ENCODE measurements at regions not wholly inside any gene's neighbourhood (a gene's known extent, or its start where the extent isn't known, plus 50 kb on each side); places are given as distances from the start of the nearest gene placed in this dataset.
"Not testable (repeated sequence)": the region's sequence is repeated elsewhere in the genome, so short reads cannot be mapped to it uniquely, and the experiment has no call there.

DNA sequence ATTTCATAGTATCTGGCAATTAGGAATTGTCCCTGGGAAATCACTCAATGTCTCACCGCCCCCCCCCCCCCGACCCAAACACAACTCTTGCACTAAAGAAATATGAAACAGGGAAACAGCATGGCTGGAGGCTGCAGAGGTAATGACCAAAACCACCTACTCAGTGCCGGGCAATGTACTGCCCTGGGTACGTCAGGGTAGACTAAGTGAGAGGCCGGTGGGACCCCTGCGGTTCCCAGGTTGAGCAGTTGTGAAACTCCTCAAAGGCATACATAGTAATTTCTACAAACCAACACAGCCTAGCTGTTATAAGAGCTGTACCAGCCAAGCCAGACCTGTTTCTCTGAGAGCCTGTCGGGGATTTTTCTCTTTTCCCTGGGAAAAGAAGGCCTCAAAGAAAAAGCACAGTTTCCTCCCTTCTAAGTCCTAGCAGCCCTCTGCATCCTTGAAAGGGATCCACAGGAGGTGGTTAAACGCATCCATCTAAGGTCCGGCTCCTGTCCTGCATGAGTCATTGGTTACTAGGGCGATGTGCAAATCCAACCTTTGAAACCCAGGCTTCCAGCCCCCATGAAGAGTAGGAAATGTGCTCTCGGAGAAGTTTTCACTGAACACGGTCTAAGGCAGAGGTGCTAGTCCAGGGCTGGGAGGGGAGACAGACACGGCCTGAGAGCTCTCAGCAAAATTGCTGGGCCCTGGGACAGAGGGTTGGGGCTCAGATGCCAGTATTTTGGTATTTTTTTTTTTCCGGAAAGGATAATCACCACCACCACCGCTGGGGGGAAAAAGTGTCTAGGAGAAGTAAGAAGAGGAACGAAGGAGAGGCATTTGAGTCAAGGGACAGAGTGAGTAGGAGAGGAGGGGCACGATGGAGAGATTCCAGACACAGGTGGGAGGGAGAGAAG is 172.8 kb downstream of the ATP6V0E2 start:
- not testable (repeated sequence) for DNase-seq (ENCODE audit: low spot score)

GRCh38 chr7:150047329-150047728 is 173.6 kb downstream of the ATP6V0E2 start:
- not testable (repeated sequence) for DNase-seq (ENCODE audit: low spot score)

GRCh38 chr7:150047772-150048171 is 174.0 kb downstream of the ATP6V0E2 start:
- not testable (repeated sequence) for DNase-seq (ENCODE audit: low spot score)

- not testable (repeated sequence) for DNase-seq (ENCODE audit: low spot score)
Measured at GRCh38 chr7:150048244-150049011, 174.7 kb downstream of the ATP6V0E2 start.

GRCh38 chr7:150049012-150049655 is 175.4 kb downstream of the ATP6V0E2 start:
- not testable (repeated sequence) for DNase-seq (ENCODE audit: low spot score)

DNA sequence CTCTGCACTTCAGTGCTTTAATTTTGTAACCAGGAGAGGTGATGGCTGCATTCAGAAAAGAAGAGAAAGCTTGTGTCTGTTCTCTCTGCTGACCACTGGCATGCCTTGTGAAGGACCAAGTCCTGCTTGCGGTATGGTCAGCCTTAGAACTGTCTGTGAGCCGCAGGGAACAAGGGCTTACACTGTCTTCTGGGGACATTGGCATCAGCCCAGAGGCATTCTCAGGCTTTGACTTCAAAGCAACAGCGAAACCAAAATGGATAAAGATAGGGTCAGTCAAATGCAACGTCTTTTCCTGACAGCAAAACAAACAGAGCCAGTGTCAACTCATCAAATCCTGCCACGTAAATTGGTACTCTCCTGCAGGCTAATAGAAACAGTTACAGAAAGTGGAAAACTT is 179.6 kb downstream of the ATP6V0E2 start:
- DNase-seq (ENCODE audit: low spot score), result not testable (repeated sequence)

DNA sequence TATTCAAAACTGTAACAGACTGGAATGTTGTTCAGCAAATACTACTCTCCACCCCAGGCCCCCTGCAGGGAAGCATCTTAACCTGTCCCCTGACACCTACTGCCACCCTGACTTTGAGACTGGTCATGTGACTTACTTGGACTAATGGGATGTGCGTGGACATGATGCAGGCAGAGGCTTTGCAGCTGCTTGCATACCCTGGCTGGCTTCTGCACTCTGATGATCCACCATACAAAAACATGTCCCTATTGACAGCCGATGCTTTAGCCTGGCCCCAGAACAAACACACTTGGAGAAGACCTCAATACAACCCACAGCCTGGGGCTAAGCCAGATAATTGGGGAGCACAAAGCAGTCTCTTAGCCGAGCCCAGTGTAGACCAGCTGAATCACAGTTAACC is 180.5 kb downstream of the ATP6V0E2 start:
- DNase-seq (ENCODE audit: low spot score), result not testable (repeated sequence)

DNA sequence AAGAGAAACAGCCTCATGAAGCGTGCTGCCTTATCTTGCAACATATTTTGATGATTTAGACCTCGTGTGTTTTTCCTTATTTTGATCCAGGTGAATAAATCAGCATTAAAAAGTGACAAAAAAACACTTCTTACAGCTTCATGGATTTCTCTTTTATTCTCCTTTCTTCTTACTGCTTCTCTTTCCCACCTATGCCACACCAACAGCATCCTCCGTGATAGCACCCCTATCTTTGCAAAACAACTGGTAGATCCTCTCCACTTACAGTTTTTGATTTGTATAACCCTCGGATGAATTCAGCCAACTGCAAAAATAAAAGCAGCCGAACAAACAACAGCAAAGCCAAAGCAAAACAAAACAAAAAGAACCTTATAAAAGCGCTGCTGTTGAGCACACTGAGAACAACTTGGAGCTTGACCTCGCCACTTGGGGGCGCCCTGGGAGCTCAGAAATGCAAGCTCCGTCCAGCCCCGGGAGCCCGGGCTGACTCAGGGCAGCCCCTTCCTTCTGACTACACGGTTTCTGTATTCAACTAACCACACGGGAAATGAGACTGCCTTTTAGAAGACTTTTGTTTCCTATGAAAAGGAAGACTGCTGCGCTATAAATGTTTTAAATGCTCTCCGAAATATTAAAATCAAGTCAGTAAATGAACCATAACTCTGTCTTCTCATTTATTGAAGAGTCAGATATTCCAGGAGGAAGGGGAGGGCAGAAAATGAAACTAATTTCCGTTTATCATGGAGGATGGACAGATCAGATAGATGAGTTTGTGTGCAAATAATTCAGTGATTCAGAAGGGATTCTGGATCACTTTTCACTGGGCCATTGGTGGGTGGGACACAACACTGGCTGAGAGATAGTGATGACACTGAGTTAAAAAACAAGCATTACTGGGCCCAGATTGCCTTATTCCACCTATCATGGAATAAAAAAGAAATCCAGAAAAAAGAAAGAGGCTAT is 186.8 kb downstream of the ATP6V0E2 start:
- DNase-seq (ENCODE audit: low spot score), result not testable (repeated sequence)

DNA sequence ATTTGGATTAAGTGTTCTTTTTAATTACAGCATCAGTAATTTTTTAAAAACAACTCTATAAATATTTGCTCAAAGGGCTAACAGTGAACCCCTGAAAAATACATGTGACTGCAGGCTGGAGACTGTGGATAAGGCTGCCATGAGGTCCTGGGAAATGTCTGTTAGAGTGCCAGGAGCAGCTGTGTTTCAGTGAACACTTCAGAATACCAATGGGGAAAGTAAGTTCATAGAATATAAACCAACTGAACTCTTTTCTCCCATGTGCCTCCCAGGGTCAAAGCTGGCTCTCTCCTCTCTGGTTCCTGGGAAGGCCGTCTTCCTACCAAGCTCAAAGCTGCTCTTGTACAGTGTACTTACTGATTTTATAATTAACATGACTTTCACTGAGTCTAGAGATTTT is 189.4 kb downstream of the ATP6V0E2 start:
- not testable (repeated sequence) for DNase-seq (ENCODE audit: low spot score)

DNA sequence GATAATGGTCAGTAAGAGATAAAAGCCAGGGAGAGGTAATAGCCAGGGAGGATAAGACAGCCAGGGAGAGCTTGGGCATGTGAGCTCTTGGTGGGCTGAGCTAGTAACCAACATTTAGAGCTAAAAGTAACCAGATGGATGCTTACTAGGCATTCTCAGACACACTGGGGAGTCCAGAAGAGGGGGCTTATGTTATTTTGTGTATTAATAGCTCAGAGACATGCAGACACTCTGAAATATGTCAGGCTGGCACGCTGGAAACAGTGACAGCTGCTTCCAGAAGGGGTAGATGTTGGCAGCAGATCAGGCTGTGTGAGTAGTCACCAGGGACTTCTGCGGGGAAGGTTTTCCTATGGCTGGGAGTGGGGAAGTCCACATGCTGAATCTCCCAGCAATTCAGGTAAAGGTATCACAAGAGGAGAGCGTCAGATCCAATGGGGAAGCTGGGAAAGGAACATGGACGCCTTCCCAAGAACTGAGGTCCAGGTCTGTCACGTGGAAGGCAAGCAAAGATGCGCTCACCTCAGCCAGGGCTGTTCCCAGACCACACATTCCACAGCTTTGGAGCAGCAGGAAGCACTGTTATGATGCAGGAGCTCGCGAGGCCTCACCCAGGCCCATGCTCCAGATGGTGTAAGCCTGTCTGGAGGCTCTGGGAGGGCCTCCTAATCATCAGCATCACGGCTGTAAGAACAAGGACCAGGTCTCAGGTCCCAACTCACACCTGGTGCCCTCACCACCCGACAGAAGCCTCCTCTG is 196.0 kb downstream of the ATP6V0E2 start:
- not testable (repeated sequence) for DNase-seq (ENCODE audit: low spot score)

DNA sequence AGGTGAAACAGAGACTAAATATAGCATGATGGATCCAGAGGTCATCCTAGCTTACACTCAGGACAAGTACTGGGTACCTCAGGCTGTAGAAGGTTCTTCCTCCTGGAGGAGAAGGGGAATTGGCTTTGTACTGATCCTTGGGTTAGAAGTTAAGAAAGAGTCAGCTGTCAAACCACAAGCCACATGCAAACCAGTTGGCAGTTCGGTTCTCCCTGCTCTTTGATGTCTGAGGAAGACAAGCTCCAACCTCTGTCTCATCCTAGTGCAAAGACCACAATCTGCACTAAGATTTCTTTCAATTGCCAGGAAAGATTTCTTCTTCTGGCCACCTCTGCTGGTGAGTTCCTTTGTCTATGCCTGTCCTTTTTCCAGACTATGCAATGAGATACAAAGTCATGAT is 203.8 kb downstream of the ATP6V0E2 start:
- DNase-seq (ENCODE audit: low spot score), result not testable (repeated sequence)

- DNase-seq (ENCODE audit: low spot score), result not testable (repeated sequence)
Measured at GRCh38 chr7:150081865-150082264, 208.1 kb downstream of the ATP6V0E2 start.

DNA sequence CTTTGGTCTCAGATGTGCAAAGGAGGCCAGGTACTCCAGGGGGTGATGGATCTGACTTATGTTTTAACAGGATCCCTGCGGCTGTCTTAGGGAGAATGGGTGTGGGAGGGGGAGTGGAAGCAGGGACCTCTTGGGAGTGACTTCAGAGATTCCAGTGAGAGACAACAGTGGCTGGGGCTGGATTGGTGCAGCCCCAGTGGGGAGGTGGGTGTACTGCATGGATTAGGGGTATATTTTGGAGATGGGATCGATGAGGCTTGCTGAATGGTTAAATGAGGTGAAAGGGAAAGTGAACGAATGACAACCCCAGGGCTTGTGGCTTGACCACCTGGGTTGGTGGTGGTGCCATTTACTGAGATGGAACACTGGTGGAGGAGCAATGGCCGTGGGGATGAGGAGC is 211.0 kb downstream of the ATP6V0E2 start:
- not testable (repeated sequence) for DNase-seq (ENCODE audit: low spot score)

- not testable (repeated sequence) for DNase-seq (ENCODE audit: low spot score)
Measured at GRCh38 chr7:150087478-150087877, 213.7 kb downstream of the ATP6V0E2 start.

GRCh38 chr7:150089139-150089538 is 215.4 kb downstream of the ATP6V0E2 start:
- not testable (repeated sequence) for DNase-seq (ENCODE audit: low spot score)

DNA sequence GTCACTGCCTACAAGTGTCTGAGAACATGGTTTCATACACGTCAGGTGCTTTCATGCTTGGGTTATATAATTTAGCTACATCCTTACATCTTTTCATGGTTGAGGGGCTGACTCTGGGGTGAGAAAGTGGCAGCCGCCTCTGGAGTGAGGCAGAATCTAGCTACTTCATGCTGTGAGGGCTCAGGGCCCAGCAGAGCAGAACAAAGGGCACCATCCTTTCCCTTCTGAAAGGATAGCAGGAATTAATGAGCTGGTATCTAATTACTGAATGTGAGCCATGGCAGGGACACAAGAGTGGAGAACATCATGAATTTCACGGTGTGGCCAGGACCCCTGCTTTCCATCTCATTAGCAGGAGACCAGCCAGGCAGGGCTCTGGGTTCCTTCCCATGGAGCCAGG is 217.0 kb downstream of the ATP6V0E2 start:
- DNase-seq (ENCODE audit: low spot score), result not testable (repeated sequence)

DNA sequence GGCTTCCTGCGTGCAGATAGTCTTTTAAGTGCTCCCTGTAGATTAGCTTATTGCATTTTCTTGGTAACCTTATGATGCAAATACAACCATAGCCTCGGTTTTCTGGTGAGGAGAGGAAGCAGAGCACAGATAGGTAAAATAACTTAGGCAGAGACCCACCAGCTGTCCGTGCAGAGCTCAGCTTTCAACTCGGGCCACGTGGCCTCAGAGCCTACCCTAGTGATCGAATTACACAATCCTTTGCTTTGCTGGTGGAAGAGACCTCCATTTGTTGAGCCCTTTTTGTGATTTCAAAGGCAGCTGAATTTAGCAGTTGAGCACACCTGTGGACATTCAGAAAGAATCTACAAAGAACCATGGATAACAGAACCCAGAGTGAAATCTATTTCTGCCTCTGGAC is 220.1 kb downstream of the ATP6V0E2 start:
- not testable (repeated sequence) for DNase-seq (ENCODE audit: low spot score)

GRCh38 chr7:150096213-150096994 is 222.6 kb downstream of the ATP6V0E2 start:
- not testable (repeated sequence) for DNase-seq (ENCODE audit: low spot score)

GRCh38 chr7:150098592-150098991 is 224.6 kb upstream of the LRRC61 start:
- DNase-seq (ENCODE audit: low spot score), result not testable (repeated sequence)
